Tibial nerve (tissue), 3 donors: ENCODE measurements at regions not wholly inside any gene's neighbourhood (a gene's known extent, or its start where the extent isn't known, plus 50 kb on each side); places are given as distances from the start of the nearest gene placed in this dataset.

Experiments used
- POLR2A ChIP-seq, 2 donors: fragments of 450-650 bp; IDR thresholded peaks; one replicate each; pipeline ENCODE4 v1.6.1; 2017; ENCODE audit warnings: antibody characterized with exemption in 2 of 2, mild to moderate bottlenecking in 2 of 2, moderate library complexity in 2 of 2
- TF ChIP-seq, protein P1 (sequence below), 5 experiments: fragments of 200-600 bp in 3 of 5; fragments of 450-650 bp in 2 of 5; sonication (generic) in 3 of 5; IDR thresholded peaks; one replicate each; pipeline ENCODE4 v1.5.1; 2016 to 2019; ENCODE audit warnings: antibody characterized with exemption in 5 of 5, mild to moderate bottlenecking in 3 of 5, moderate library complexity in 2 of 5

GRCh38 chr1:24984800-24985522 is 54.9 kb upstream of the RUNX3 start:
- no peak for TF ChIP-seq POLR2A (IDR thresholded peaks at IDR 0.05)
- TF ChIP-seq, protein P1, sequence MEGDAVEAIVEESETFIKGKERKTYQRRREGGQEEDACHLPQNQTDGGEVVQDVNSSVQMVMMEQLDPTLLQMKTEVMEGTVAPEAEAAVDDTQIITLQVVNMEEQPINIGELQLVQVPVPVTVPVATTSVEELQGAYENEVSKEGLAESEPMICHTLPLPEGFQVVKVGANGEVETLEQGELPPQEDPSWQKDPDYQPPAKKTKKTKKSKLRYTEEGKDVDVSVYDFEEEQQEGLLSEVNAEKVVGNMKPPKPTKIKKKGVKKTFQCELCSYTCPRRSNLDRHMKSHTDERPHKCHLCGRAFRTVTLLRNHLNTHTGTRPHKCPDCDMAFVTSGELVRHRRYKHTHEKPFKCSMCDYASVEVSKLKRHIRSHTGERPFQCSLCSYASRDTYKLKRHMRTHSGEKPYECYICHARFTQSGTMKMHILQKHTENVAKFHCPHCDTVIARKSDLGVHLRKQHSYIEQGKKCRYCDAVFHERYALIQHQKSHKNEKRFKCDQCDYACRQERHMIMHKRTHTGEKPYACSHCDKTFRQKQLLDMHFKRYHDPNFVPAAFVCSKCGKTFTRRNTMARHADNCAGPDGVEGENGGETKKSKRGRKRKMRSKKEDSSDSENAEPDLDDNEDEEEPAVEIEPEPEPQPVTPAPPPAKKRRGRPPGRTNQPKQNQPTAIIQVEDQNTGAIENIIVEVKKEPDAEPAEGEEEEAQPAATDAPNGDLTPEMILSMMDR (IDR thresholded peaks at IDR 0.05), result no peak
